K562 (cell line): ENCODE measurements at regions not wholly inside any gene's neighbourhood (a gene's known extent, or its start where the extent isn't known, plus 50 kb on each side); places are given as distances from the start of the nearest gene placed in this dataset.

ENCODE experiments used
- ATAC-seq: fragments of 200-7000 bp; cut with Tn5 transposase; 3 replicates; pipeline ENCODE4 v1.9.1; 2020; ENCODE audit warnings: moderate library complexity
- BruUV-seq: library from RNA; stranded (reverse); fragments of 400-500 nt; replicated peaks from 2 replicates; lab custom pipeline; 2021; lab: Mats Ljungman, UMichigan
- CTCF ChIA-PET: fragments of 300-600 bp; formaldehyde crosslinking; extraction: SDS; loops from one replicate; lab custom pipeline; 2021; ENCODE audit warnings: low intra/inter-chr PET ratio; lab: Yijun Ruan, JAX
- POLR2A ChIA-PET: fragments of 300-600, 350-650 bp; sonication (Branson Sonifier 250); formaldehyde crosslinking; extraction: SDS; loops from one replicate; lab custom pipeline; 2021; ENCODE audit warnings: antibody characterized with exemption, inconsistent platforms; lab: Yijun Ruan, JAX
- DNase-seq, 4 experiments: peaks; one replicate each; pipeline versions ENCODE4 v3.0.0 to v3.0.0-alpha.2; 2011 to 2018; ENCODE audit warnings: low spot score in 3 of 4, mixed read lengths in 3 of 4; ENCODE audit errors: extremely low read depth in 1 of 4
- FAIRE-seq: peaks from 2 replicates; lab custom pipeline; 2011; peaks lifted over from hg19 to GRCh38; lab: Jason Lieb, UNC
- H2AFZ ChIP-seq: 2 replicates; pipeline ENCODE4 v1.6.0; 2011; ENCODE audit warnings: low read depth, low read length, control low read depth, inconsistent platforms
- H3K27ac ChIP-seq: fragments of 200-600 bp; 3 replicates; pipeline ENCODE4 v1.8.0; 2011; ENCODE audit warnings: low read depth, mild to moderate bottlenecking, control low read depth, inconsistent platforms, low read length, moderate library complexity, mixed read lengths; ENCODE audit errors: extremely low read depth
- H3K27me3 ChIP-seq, 2 experiments: fragments of 300-600 bp in 1 of 2; 2 replicates in 1 of 2; 3 replicates in 1 of 2; pipeline versions ENCODE4 v1.6.0 to v1.8.0; 2011; ENCODE audit warnings: inconsistent platforms in 2 of 2, low read length in 2 of 2, mild to moderate bottlenecking in 1 of 2, mixed read lengths in 1 of 2, moderate library complexity in 1 of 2; ENCODE audit not compliant: control insufficient read depth in 2 of 2, insufficient read depth in 2 of 2
- H3K36me3 ChIP-seq: fragments of 300-600 bp; 3 replicates; pipeline ENCODE4 v1.8.0; 2011; ENCODE audit warnings: mild to moderate bottlenecking, low read length, inconsistent platforms; ENCODE audit not compliant: control insufficient read depth, insufficient read depth
- H3K4me1 ChIP-seq, 2 experiments: fragments of 200-600 bp in 1 of 2; replicated peaks in 1 of 2; 2 replicates in 1 of 2; 3 replicates in 1 of 2; pipeline versions ENCODE4 v1.5.1 to v1.8.0; 2011; ENCODE audit warnings: inconsistent platforms in 2 of 2, low read length in 2 of 2, mild to moderate bottlenecking in 1 of 2, mixed read lengths in 1 of 2, moderate library complexity in 1 of 2; ENCODE audit not compliant: control insufficient read depth in 2 of 2, insufficient read depth in 2 of 2
- H3K4me2 ChIP-seq: 2 replicates; pipeline ENCODE4 v1.6.1; 2011; ENCODE audit warnings: low read length, control low read depth, inconsistent platforms, mixed read lengths; ENCODE audit not compliant: insufficient read depth
- H3K4me3 ChIP-seq: fragments of 200-600 bp; sonication (generic), shearing (Covaris generic); 2 replicates; pipeline ENCODE4 v1.5.1; 2016; ENCODE audit warnings: control low read depth, inconsistent platforms
- H3K79me2 ChIP-seq: fragments of 200-600 bp; 3 replicates; pipeline ENCODE4 v1.8.0; 2011; ENCODE audit warnings: low read length, inconsistent platforms; ENCODE audit not compliant: control insufficient read depth, insufficient read depth
- H3K9ac ChIP-seq, 2 experiments: 2 replicates each; pipeline versions ENCODE4 v1.6.0 to v1.6.1; 2011; ENCODE audit warnings: low read depth in 2 of 2, low read length in 2 of 2, control low read depth in 1 of 2, inconsistent platforms in 1 of 2, mild to moderate bottlenecking in 1 of 2, mixed read lengths in 1 of 2; ENCODE audit not compliant: insufficient read depth in 1 of 2
- H3K9me1 ChIP-seq: one replicate; pipeline ENCODE4 v1.6.0; 2011; ENCODE audit warnings: inconsistent platforms, mild to moderate bottlenecking, low read length, moderate library complexity; ENCODE audit not compliant: control insufficient read depth, insufficient read depth
- H3K9me3 ChIP-seq: replicated peaks from 2 replicates; pipeline ENCODE4 v1.5.1; 2011; ENCODE audit warnings: low read depth, low read length, inconsistent platforms; ENCODE audit not compliant: control insufficient read depth, insufficient read depth
- H4K20me1 ChIP-seq: replicated peaks from 2 replicates; pipeline ENCODE4 v1.6.1; 2011; ENCODE audit warnings: low read length, inconsistent platforms, mixed read lengths; ENCODE audit not compliant: control insufficient read depth, insufficient read depth
- CBX8 ChIP-seq: fragments of 200-600 bp; sonication (generic); IDR thresholded peaks from 2 replicates; pipeline ENCODE4 v1.6.1; 2012; ENCODE audit warnings: borderline replicate concordance, mixed run types, low read depth, mild to moderate bottlenecking, moderate library complexity, mixed read lengths, low read length, control low read depth, inconsistent platforms; ENCODE audit not compliant: poor library complexity, severe bottlenecking; ENCODE audit errors: extremely low read depth
- NR1H2 ChIP-seq: sonication (generic); formaldehyde crosslinking; IDR thresholded peaks from 2 replicates; pipeline ENCODE4 v1.4.0; 2020; ENCODE audit warnings: mild to moderate bottlenecking, missing genetic modification reagents
- SNRNP70 ChIP-seq: fragments of 200-400 bp; formaldehyde crosslinking; optimal IDR thresholded peaks from 2 replicates; pipeline ENCODE3; 2017; ENCODE audit warnings: low read depth, low read length
- TAF1 ChIP-seq: IDR thresholded peaks from 2 replicates; pipeline ENCODE4 v1.6.1; 2011; ENCODE audit warnings: mild to moderate bottlenecking, low read length, moderate library complexity; ENCODE audit not compliant: insufficient read depth, control insufficient read depth, severe bottlenecking; ENCODE audit errors: extremely low read depth
- U2AF1 ChIP-seq: fragments of 200-400 bp; formaldehyde crosslinking; optimal IDR thresholded peaks from 2 replicates; pipeline ENCODE3; 2017; ENCODE audit warnings: mild to moderate bottlenecking, low read depth, low read length, moderate library complexity
- ZNF830 ChIP-seq: fragments of 250-450 bp; sonication (Bioruptor Pico); IDR thresholded peaks from 2 replicates; pipeline ENCODE4 v1.5.0; 2021; ENCODE audit warnings: mild to moderate bottlenecking
- WGBS: fragments of 100-300 bp; shearing (Covaris generic); methylation state at CpG from one replicate; pipeline ENCODE4 v1.1.6; 2016; ENCODE audit warnings: low coverage, mixed read lengths; ENCODE audit not compliant: insufficient coverage; ENCODE audit errors: missing lambda C conversion rate; 5-methylcytosine and 5-hydroxymethylcytosine counted together
- in situ Hi-C: fragments of 300-500 bp; cut with MboI; formaldehyde crosslinking; loops from 4 replicates; pipeline ENCODE4 v1.15.0; 2018; ENCODE audit warnings: inconsistent platforms, mixed read lengths
- intact Hi-C: fragments of 100-400 bp; cut with micrococcal nuclease; formaldehyde crosslinking; loops from 2 replicates; pipeline ENCODE4 v1.14.2; 2022

- TF ChIP-seq U2AF1 = no peak
These were observed 467.7 kb upstream of the SALL3 start (continued) for GRCh38 chr18:78511666-78512601.

DNA sequence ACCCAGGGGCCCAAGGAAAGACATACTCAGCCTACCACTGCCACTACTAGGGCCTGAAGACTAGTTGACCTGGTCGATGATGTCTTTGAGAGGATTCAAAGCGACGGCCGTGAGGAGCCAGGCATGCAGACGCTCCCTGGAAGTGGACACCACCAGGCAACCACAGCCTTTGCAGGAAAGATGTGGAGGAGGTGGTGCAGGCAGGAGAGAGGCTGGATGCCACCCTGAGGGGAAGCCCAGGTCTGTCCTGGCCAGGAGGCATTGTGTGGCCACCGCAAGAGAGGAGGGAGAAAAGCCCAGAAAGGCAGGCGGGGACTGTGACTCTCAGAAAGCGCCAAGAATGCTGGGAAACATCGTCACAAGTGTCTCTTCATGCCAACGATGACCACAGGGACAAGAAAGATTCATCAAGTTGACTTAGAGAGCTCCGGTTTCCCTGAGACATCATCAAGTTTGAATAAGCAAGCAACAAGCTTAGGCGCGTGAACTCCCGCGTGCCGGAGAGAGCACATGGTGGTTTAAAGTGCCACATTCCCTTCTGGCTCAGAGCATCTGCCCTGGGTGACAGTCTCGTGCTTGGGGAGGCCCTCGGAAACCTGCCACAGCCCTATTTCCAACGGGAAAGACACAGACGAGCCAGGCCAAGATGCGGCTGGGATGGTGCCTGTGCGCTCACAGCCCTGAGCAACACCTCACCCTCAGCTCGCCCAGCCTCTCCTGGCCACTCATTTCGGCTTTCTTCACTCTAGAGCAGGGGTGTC is 464.5 kb upstream of the SALL3 start:
- CTCF ChIA-PET = no interaction called here
- Histone ChIP-seq H3K27ac (no peak overlapping the region), H3K36me3 (no peaks in the 10 kb centered on the region), H3K4me2 (no peak overlapping the region), H3K4me1 (no peaks in the 10 kb centered on the region), H3K9ac (no peak overlapping the region), H3K4me3 (no peak overlapping the region), H2AFZ (no peak overlapping the region), H4K20me1 (no peaks in the 10 kb centered on the region), H3K9me3 (no peaks in the 10 kb centered on the region), H3K9me1 (no peaks in the 10 kb centered on the region), H3K79me2 (no peaks in the 10 kb centered on the region), H3K27me3 (peaks cover 0 to 15% of the 10 kb centered on the region in 2 experiments; a peak in 4 of 5 replicates)
- DNase-seq (no peak), ATAC-seq (no peak), FAIRE-seq (no peak)
- TF ChIP-seq NR1H2 (CRISPR knock-in tag) = no peak
- no peak for TF ChIP-seq ZNF830
- no peak for TF ChIP-seq TAF1
- TF ChIP-seq SNRNP70 = no peak
- TF ChIP-seq CBX8 = no peak
- no TSS peak for BruUV-seq
- in situ Hi-C loops = no loop called here
- 0% methylated on average over 13 of the region's 24 CpGs for WGBS
- intact Hi-C loops = no loop called here
- POLR2A ChIA-PET = no interaction called here
